ENCODE measurements at regions not wholly inside any gene's neighbourhood (a gene's known extent, or its start where the extent isn't known, plus 50 kb on each side); places are given as distances from the start of the nearest gene placed in this dataset.

- DNase-seq = no peak
These were observed 149.3 kb downstream of the SPRY1 start for GRCh38 chr4:123545667-123546572.

GRCh38 chr4:123546573-123547060, 150.0 kb downstream of the SPRY1 start:
- no peak for DNase-seq

DNA sequence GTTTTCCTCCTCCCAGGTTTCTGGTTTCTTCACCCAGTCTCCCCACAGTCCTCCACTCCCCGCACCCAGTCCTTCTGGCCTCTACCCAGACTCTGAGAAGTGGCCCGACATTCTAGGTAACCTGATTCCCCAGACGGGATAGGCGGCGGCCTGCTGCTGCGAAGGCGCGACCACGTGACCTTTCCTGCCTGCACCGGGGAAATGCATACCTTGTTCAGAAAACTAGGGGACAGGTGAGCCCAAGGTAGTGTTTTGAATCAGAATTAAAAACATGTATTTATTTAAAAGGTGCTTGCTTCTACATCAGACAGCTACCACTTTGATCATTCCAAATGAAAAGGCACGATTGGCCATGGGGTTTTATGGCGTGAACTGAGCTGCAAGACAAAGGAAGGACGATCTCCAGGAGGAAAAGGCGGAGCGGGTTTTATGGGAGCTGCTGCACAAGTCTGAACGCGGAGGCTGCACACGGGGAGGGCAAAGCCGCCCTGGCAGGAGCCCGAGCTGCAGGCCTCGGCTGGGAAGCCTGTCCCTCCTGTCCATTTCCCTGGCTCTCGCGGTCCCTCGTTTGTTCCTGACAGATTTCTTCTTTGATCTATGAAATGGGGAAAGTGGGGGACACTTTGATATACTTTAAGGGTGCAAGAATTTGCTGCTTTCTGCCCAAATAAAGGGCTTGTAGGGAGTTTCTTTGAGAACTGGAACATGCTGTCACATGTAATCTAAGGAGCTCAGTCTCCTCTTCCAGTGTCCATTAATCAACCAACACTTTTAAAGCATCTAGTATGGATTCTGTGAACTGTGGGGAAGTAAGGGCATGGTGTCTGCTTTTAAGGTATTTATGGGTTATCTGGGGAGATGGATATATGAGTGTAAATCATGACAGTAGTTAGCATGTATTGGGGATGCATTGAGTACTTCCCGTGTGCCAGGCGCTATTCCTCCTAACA, 150.9 kb downstream of the SPRY1 start:
- DNase-seq = no peak

DNA sequence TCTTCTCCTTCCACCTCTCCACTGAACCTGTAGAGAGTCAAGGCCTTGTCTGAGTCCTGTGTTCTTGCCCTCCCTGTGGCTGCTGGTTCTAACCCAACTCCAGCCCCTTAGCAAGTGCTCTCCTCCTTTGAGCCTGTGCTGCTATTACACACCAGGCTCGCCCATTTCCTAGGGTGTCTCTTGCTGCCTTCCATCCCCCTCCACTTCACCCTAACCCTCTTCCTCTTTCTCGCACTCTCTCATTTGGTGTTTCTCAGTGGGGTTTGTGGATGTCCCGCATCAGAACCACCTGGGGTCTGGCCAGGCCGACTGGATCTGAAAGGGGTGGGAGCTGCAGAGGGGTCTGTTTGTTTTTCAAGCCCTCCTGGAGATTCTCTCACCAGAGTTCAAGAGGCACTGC, 156.7 kb downstream of the SPRY1 start:
- DNase-seq = no peak

- no peak for DNase-seq
These were observed 157.4 kb downstream of the SPRY1 start for GRCh38 chr4:123553733-123554637.

- no peak for DNase-seq
These were observed 158.2 kb downstream of the SPRY1 start for GRCh38 chr4:123554801-123555232.

DNA sequence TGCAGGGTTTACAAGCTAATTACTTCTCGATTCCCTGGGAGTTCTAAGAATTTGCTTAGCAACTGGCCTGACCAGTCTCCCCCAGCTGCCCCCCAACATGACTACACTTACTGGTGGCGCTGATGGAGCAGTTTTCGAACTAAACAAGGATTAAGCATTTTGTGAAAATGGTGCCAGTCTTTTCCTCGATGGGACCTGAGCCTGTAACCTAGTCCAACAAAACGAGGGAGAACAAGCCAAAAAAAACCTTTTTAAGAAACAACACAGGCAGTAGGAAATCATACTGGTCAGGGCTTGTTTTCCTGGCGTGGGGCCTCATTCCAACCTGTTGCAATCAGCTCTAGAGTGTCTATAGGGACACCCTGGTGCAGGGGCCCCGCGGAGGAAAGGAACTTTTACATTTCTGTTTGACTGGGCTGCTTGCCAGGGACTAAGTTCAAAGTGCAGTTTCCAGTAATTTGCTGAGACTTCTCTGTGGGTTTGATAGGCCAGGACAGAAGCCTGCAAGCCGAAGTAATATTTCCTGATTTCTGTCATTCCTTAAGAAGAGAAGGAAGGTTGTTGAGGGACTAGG, 158.7 kb downstream of the SPRY1 start:
- no peak for DNase-seq

GRCh38 chr4:123555807-123556273, 159.2 kb downstream of the SPRY1 start:
- DNase-seq = no peak

DNA sequence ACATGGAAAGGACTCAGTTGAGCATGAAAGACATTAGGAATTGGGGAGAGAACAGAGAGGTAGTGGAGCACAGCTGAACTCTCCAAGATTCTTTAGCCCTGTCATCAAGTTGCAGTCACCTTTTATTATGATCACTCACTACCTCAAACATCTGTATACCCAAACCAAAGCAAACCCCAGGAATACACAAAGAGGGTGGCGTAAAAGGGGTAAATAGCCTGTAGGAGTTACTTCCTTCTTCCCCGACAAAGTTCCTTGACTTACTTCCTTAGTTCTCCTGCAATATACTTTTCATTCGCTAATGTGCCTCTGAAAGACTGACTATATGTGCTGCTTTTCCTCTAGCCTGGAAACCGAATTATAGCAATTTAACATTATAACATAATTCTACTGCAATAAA, 159.9 kb downstream of the SPRY1 start:
- DNase-seq = no peak

DNA sequence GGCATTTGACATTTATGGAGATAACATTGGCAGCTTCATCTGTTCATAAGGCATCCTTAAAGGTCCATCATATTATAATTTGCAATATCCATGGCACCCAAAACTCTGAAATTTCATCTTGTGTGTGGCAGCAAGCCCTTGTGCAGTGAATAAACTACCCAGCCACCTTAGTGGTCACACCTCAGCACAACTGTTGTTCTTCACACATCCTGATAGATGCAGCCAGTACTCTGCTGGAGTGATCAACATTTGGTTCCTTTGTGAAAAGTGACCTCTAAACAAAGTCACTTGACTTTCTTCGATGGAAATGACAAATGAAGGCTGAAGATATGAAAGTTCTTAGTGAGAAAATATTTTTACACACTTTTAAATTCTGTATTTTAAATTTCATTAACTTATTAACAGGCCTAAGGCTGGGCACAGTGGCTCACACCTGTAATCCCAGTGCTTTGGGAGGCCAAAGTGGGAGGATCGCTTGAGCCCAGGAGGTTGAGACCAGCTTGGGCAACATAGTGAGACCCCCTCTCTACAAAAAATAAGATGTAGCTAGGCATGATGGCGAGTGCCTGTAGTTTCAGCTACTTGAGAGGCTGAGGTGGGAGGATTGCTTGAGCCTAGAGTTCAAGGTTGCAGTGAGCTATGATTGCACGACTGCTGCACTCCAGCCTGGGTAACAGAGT, 161.4 kb downstream of the SPRY1 start:
- DNase-seq = no peak

DNA sequence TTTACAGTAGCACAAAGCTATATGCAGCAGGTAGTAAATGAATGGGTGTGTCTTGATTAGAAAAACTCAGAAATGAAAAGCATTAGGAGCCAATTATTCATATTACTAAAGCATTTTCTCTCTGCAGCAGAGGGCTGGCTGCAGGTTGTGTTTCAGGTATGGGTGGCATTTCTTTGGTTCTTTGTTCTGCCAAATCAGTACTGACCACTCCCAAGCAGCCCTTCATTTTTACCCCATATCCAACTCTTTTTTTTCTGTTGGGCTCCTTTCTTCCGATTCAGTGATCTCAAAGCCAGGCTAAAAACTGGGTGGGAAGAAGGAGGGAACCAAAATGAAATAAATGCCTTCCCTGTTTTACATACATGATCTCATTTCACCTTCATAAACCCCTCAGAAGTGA, 162.3 kb downstream of the SPRY1 start:
- no peak for DNase-seq

GRCh38 chr4:123559955-123560871, 163.6 kb downstream of the SPRY1 start:
- no peak for DNase-seq

- no peak for DNase-seq
These were observed 164.9 kb downstream of the SPRY1 start for GRCh38 chr4:123561525-123561924.

DNA sequence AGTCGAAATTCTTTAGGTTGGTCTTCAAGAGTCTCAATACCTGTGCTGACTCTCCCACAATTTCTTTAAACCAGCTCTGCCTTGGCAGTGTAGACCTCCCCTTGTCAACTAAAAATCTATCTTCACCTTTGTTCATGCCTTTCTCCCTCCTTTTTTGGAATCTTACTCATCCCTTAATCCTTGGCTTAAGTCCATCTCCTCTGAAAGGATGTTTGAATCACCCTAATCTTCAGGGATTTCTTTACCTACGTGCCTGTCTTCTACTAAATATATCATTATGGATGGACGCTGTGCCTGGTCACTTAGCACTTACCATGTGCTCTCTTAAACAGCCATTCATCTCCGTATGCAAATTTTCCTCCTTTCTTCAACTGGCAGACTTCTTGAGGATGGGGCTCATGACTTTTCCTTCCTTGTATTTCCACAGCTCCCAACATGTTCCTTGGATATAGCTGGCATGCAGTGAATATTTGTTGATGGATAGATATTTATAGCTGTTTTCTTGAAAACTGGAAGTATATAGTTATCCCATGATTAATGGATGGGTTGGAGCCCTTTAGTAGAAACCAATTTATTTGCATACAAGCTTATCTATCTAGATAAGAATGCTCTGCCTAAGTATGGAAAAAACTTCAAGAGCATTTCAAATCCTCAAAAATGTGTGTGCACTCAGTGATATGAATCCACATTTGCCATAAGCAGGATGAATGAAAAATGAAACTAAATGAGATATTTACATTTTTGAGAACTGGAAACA, 166.6 kb downstream of the SPRY1 start:
- no peak for DNase-seq

DNA sequence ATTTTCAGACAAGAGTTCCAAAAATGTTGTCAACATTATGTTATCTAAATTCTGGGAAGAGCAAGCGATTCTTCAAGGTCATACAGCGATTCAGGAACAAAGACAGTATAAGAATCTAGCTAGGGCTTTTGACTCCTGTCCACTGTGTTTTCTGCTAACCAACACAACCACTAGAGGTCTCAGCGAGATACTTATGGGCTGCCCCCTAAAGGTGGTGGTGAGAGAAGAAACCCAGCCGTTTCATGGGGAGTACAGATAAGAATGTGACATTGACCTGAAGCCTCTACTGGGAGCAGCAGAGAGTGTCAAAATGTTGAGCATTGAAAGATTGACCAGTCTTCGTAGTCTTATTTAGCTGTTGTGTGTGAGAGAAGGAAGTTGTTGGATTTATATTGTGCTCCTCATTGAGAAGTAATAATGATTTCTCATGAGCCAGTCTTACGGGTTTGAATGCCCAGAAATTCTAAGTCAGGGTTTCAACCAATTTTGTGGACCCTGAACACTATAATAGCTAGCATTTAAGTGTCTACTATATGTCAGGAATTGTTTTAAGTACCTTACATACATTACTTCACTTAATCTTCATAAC, 168.3 kb downstream of the SPRY1 start:
- peak; percentile 9 to 62 for DNase-seq

GRCh38 chr4:123568936-123569335, 172.3 kb downstream of the SPRY1 start:
- DNase-seq = no peak

- no peak for DNase-seq
These were observed 172.9 kb downstream of the SPRY1 start for GRCh38 chr4:123569541-123569940.

DNA sequence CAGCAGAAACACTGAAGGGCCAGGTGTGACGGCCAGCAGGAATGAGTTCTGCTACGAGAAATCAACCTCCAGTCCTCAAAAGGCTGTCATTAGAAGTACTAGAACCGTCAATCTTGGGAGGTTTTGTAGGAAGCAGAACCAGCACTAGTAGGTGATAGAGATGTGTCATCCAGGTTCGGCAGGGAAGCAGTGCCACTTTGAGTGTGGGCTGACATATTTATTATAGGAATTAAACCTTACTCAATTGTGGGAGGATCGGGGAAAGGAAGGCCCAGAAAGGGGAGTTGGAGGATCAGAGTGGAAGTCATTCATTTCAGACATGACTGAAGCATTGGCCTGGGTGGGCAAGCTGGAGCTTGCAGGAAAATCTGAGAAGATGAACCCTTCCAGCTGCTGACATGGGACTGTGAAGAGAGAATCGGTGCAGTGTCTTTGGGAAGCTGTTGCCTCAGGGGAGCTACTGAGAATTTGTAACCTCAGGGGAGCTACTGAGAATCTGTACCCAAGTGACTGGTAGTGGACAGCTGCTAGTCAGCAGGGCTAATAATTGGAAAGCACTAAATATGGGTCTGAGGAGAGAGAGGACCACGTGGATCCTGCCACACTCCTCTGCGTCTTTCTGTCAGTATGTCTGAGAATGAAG, 177.4 kb downstream of the SPRY1 start:
- DNase-seq = no peak
